ENCODE measurements at regions not wholly inside any gene's neighbourhood (a gene's known extent, or its start where the extent isn't known, plus 50 kb on each side); places are given as distances from the start of the nearest gene placed in this dataset.

DNA sequence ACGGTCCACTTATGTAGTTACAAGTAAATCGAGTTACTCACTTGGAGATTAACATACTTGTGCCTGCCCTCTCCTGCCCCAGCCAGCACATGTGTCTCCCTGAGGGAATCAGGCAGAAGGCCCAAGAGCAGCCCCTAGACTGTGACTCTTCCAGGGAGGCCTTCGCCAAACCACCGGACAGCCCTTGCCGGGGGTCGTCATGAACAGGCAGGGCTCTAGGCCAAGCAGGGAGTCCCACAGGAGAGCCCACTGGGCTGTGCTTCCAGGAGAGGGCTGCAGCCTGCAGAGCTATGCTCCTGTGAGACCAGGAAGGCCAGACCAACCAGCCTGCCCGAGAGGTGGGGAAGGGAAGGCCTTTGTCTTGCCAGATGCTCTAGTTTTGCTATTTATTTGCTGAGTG, 283.3 kb downstream of the FOXO1 start:
- TF ChIP-seq POLR2A (IDR thresholded peaks at IDR 0.05) (no peak), POLR2AphosphoS5 (IDR thresholded peaks at IDR 0.05) (no peak)
- TF ChIP-seq, protein P1, sequence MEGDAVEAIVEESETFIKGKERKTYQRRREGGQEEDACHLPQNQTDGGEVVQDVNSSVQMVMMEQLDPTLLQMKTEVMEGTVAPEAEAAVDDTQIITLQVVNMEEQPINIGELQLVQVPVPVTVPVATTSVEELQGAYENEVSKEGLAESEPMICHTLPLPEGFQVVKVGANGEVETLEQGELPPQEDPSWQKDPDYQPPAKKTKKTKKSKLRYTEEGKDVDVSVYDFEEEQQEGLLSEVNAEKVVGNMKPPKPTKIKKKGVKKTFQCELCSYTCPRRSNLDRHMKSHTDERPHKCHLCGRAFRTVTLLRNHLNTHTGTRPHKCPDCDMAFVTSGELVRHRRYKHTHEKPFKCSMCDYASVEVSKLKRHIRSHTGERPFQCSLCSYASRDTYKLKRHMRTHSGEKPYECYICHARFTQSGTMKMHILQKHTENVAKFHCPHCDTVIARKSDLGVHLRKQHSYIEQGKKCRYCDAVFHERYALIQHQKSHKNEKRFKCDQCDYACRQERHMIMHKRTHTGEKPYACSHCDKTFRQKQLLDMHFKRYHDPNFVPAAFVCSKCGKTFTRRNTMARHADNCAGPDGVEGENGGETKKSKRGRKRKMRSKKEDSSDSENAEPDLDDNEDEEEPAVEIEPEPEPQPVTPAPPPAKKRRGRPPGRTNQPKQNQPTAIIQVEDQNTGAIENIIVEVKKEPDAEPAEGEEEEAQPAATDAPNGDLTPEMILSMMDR (IDR thresholded peaks at IDR 0.05) = no peak

Data from breast epithelium (tissue), 3 donors.